HCT116 (cell line): ENCODE measurements at regions not wholly inside any gene's neighbourhood (a gene's known extent, or its start where the extent isn't known, plus 50 kb on each side); places are given as distances from the start of the nearest gene placed in this dataset.

Experiments
- ATAC-seq: fragments of 200-7000 bp; cut with Tn5 transposase; 2 replicates; pipeline ENCODE4 v1.9.1; 2020; ENCODE audit warnings: mild to moderate bottlenecking, moderate library complexity
- BruUV-seq: library from RNA; stranded (reverse); fragments of 400-500 nt; replicated peaks from 2 replicates; lab custom pipeline; 2021; lab: Mats Ljungman, UMichigan
- CTCF ChIA-PET: fragments of 300-600 bp; sonication (Branson Sonifier 250); formaldehyde crosslinking; loops from one replicate; lab custom pipeline; 2021; ENCODE audit warnings: antibody characterized with exemption; lab: Charles Lee
- POLR2A ChIA-PET: fragments of 300-600, 350-600 bp; sonication (Branson Sonifier 250); formaldehyde crosslinking; loops from one replicate; lab custom pipeline; 2021; ENCODE audit warnings: antibody characterized with exemption; lab: Charles Lee
- RAD21 ChIA-PET, 2 experiments: fragments of 300-600 bp; sonication (Branson Sonifier 250); formaldehyde crosslinking; loops; one replicate each; lab custom pipeline; 2023; ENCODE audit warnings: low total read pairs in 2 of 2; ENCODE audit not compliant: uncharacterized antibody in 2 of 2, unreplicated experiment in 2 of 2, low non-redundant PET in 1 of 2; lab: Charles Lee
- DNase-seq: peaks from one replicate; pipeline ENCODE4 v3.0.0-alpha.2; 2010; ENCODE audit warnings: low read depth, low spot score
- H2AFZ ChIP-seq: fragments of 200-600 bp; shearing (Covaris generic), sonication (generic); 2 replicates; pipeline ENCODE4 v1.6.1; 2017; ENCODE audit warnings: low read depth, mixed run types, mixed read lengths, antibody characterized with exemption, low read length; ENCODE audit not compliant: poor library complexity, severe bottlenecking
- H3K27ac ChIP-seq: 2 replicates; pipeline ENCODE4 v1.5.1; 2012; ENCODE audit warnings: low read depth, low read length
- H3K27me3 ChIP-seq: fragments of 200-600 bp; sonication (generic); 2 replicates; pipeline ENCODE4 v1.6.1; 2016; ENCODE audit warnings: mixed run types, low read length, mixed read lengths; ENCODE audit not compliant: insufficient read depth
- H3K36me3 ChIP-seq, 2 experiments: fragments of 200-500 bp in 1 of 2; fragments of 200-600 bp in 1 of 2; sonication (Bioruptor generic) in 1 of 2; sonication (generic) in 1 of 2; 2 replicates each; pipeline versions ENCODE4 v1.5.1 to v1.6.1; 2014 to 2016; ENCODE audit warnings: low read length in 2 of 2, inconsistent platforms in 1 of 2, mixed read lengths in 1 of 2, mixed run types in 1 of 2; ENCODE audit not compliant: insufficient read depth in 2 of 2, control insufficient read depth in 1 of 2
- H3K4me1 ChIP-seq, 2 experiments: fragments of 200-600 bp in 1 of 2; sonication (generic) in 1 of 2; 2 replicates each; pipeline versions ENCODE4 v1.5.1 to v1.6.1; 2012 to 2017; ENCODE audit warnings: low read length in 2 of 2, inconsistent platforms in 1 of 2, mild to moderate bottlenecking in 1 of 2, mixed read lengths in 1 of 2, mixed run types in 1 of 2, moderate library complexity in 1 of 2; ENCODE audit not compliant: insufficient read depth in 2 of 2, control insufficient read depth in 1 of 2
- H3K4me2 ChIP-seq: fragments of 200-600 bp; sonication (generic); 2 replicates; pipeline ENCODE4 v1.6.1; 2017; ENCODE audit warnings: mixed run types, low read length, mixed read lengths
- H3K4me3 ChIP-seq, 2 experiments: fragments of 200-600 bp in 1 of 2; sonication (generic) in 1 of 2; replicated peaks in 1 of 2; 2 replicates each; pipeline ENCODE4 v1.5.1; 2011 to 2016; ENCODE audit warnings: low read length in 2 of 2, control low read depth in 1 of 2, low read depth in 1 of 2, mild to moderate bottlenecking in 1 of 2, mixed read lengths in 1 of 2, mixed run types in 1 of 2
- H3K79me2 ChIP-seq: fragments of 200-600 bp; sonication (generic); 2 replicates; pipeline ENCODE4 v1.6.1; 2017; ENCODE audit warnings: mild to moderate bottlenecking, mixed run types, low read length, moderate library complexity, mixed read lengths; ENCODE audit not compliant: insufficient read depth
- H3K9ac ChIP-seq: fragments of 200-600 bp; sonication (generic); 2 replicates; pipeline ENCODE4 v1.6.1; 2016; ENCODE audit warnings: low read length, mixed read lengths
- H3K9me2 ChIP-seq: fragments of 200-600 bp; sonication (generic), shearing (Covaris generic); 2 replicates; pipeline ENCODE4 v1.6.1; 2017; ENCODE audit warnings: mixed run types, mild to moderate bottlenecking, moderate library complexity; ENCODE audit not compliant: insufficient read depth
- H3K9me3 ChIP-seq, 2 experiments: fragments of 200-500 bp in 1 of 2; fragments of 200-600 bp in 1 of 2; sonication (Bioruptor generic) in 1 of 2; sonication (generic) in 1 of 2; 2 replicates each; pipeline ENCODE4 v1.6.1; 2014 to 2017; ENCODE audit warnings: low read length in 2 of 2, mixed read lengths in 2 of 2, inconsistent platforms in 1 of 2, low read depth in 1 of 2, mild to moderate bottlenecking in 1 of 2, mixed run types in 1 of 2, moderate library complexity in 1 of 2; ENCODE audit not compliant: control insufficient read depth in 1 of 2, insufficient read depth in 1 of 2
- H4K20me1 ChIP-seq: fragments of 200-600 bp; sonication (generic), shearing (Covaris generic); 2 replicates; pipeline ENCODE4 v1.6.1; 2017; ENCODE audit warnings: mixed run types, mild to moderate bottlenecking, moderate library complexity; ENCODE audit not compliant: insufficient read depth
- CBX3 ChIP-seq: IDR thresholded peaks from 2 replicates; pipeline ENCODE4 v1.6.1; 2012; ENCODE audit warnings: low read depth
- CTCF ChIP-seq, 3 experiments: fragments of 200-600 bp in 1 of 3; sonication (generic) in 1 of 3; IDR thresholded peaks in 2 of 3; conservative IDR thresholded peaks in 1 of 3; 2 replicates each; pipeline ENCODE4 v1.5.1; 2012 to 2017; ENCODE audit warnings: low read depth in 2 of 3, low read length in 2 of 3, antibody characterized with exemption in 1 of 3, borderline replicate concordance in 1 of 3, control low read depth in 1 of 3, mild to moderate bottlenecking in 1 of 3, mixed read lengths in 1 of 3, mixed run types in 1 of 3, moderate library complexity in 1 of 3; ENCODE audit not compliant: insufficient read depth in 1 of 3
- EGR1 ChIP-seq: IDR thresholded peaks from 2 replicates; pipeline ENCODE4 v1.6.1; 2012; ENCODE audit warnings: low read depth
- ELF1 ChIP-seq: IDR thresholded peaks from 2 replicates; pipeline ENCODE4 v1.6.1; 2012; ENCODE audit warnings: low read depth, borderline replicate concordance
- EZH2phosphoT487 ChIP-seq: fragments of 200-600 bp; IDR thresholded peaks from 2 replicates; pipeline ENCODE4 v1.6.1; 2018; ENCODE audit warnings: antibody characterized with exemption, borderline replicate concordance
- JUND ChIP-seq: IDR thresholded peaks from 2 replicates; pipeline ENCODE4 v1.6.1; 2012
- POLR2A ChIP-seq: IDR thresholded peaks from 2 replicates; pipeline ENCODE4 v1.7.0; 2011; ENCODE audit warnings: borderline replicate concordance; ENCODE audit not compliant: insufficient read depth, insufficient read length; ENCODE audit errors: extremely low read depth
- POLR2AphosphoS5 ChIP-seq: IDR thresholded peaks from 2 replicates; pipeline ENCODE4 v1.6.1; 2011; ENCODE audit warnings: mild to moderate bottlenecking, low read depth, low read length, moderate library complexity
- SIN3A ChIP-seq: IDR thresholded peaks from 2 replicates; pipeline ENCODE4 v1.6.1; 2012; ENCODE audit warnings: low read depth
- SP1 ChIP-seq: IDR thresholded peaks from 2 replicates; pipeline ENCODE4 v1.6.1; 2012; ENCODE audit warnings: low read depth
- SRF ChIP-seq: IDR thresholded peaks from 2 replicates; pipeline ENCODE4 v1.6.1; 2012; ENCODE audit warnings: low read depth
- ZBTB33 ChIP-seq: IDR thresholded peaks from 2 replicates; pipeline ENCODE4 v1.6.1; 2011; ENCODE audit warnings: mild to moderate bottlenecking, low read length, moderate library complexity; ENCODE audit not compliant: insufficient replicate concordance; ENCODE audit errors: extremely low read depth
- ZNF274 ChIP-seq: fragments of 200-500 bp; sonication (Bioruptor generic); IDR thresholded peaks from 2 replicates; pipeline ENCODE4 v1.6.1; 2014; ENCODE audit warnings: mild to moderate bottlenecking, low read depth, low read length, inconsistent platforms
- intact Hi-C: fragments of 100-400 bp; cut with micrococcal nuclease; formaldehyde crosslinking; loops from 2 replicates; pipeline ENCODE4 v1.10.0; 2022
- TF ChIP-seq, protein P1 (sequence below): IDR thresholded peaks from 2 replicates; pipeline ENCODE4 v1.6.1; 2012

DNA sequence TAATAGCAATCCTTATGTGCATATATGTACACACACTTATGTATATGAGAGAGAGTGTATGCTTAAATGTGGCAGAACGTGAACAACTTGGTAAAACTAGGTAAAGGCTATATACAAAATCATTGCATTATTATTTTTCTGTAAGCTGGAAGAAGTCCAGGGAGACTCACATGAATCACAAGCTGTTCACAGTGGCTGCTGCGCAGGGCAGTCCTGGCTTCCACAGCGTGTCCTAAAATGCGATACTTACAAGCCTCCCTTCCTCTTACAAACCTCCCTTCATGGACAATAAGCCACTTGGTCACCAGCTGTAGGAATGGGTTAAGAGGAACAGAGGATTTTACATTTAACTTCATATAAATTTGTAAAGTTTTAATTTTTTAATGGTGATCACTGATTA, 114.9 kb upstream of the AGAP1 start:
- H3K4me1 ChIP-seq, result peaks cover 0 to 20% of the 10 kb centered on the region in 2 experiments; a peak in 2 of 4 replicates
- H3K36me3 ChIP-seq, result no peaks in the 10 kb centered on the region
- no peak overlapping the region for H3K9ac ChIP-seq
- H4K20me1 ChIP-seq, result no peaks in the 10 kb centered on the region
- H3K9me2 ChIP-seq, result no peaks in the 10 kb centered on the region
- H3K4me3 ChIP-seq, result no peak overlapping the region
- no peak overlapping the region for H3K27ac ChIP-seq
- no peak overlapping the region for H3K4me2 ChIP-seq
- no peak for DNase-seq
- ATAC-seq, result no peak
- CTCF ChIA-PET, result no interaction called here
- TF ChIP-seq SIN3A (no peak), EZH2phosphoT487 (no peak), SP1 (0 out of 2 replicates have a peak, but pooled peaks have one; percentile 1)
- POLR2A ChIA-PET, result no interaction called here
- H3K27me3 ChIP-seq, result no peaks in the 10 kb centered on the region
- no peak overlapping the region for H2AFZ ChIP-seq
- BruUV-seq, result no TSS peak
- no peaks in the 10 kb centered on the region for H3K9me3 ChIP-seq
- H3K79me2 ChIP-seq, result no peaks in the 10 kb centered on the region
- intact Hi-C loops, result no loop called here
- RAD21 ChIA-PET, result no interaction called here

DNA sequence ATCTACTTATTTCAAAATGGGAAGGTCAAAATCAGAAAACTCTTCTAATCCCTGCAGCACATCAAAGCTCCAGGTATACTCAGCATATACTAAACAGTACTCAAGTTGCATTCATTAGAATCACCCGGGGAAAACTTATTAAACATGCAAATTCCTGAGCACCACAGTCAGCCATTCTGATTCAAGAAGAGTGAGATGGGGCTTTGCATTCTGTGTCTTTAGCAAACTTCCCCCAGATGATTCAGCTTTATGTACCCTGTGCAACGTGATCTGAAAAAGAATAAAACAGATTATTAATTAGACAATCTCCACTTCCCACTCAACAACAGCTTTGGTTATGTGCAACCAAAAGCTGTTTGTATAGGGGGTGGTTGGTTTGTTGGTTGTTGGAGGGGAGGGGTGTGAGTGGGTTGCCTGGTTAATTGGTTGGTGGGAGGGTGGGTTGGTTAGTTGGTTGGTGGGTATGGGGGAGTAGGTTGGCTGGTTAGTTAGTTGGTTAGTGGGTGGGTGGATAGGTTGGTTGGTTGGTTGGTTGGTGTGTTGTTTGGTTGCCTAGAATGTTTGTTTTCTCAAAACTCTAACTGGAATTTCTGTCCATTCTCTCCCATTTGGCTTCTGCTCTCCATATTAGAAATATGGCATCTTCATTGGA, 112.5 kb upstream of the AGAP1 start:
- no peak for TF ChIP-seq POLR2A
- no peak for TF ChIP-seq SIN3A
- TF ChIP-seq, protein P1, sequence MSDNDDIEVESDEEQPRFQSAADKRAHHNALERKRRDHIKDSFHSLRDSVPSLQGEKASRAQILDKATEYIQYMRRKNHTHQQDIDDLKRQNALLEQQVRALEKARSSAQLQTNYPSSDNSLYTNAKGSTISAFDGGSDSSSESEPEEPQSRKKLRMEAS, result no peak
- no peak for TF ChIP-seq POLR2AphosphoS5
- no peak for TF ChIP-seq JUND
- no peak for TF ChIP-seq EGR1
- TF ChIP-seq CTCF (IDR thresholded peaks at IDR 0.05 in 2 of 3, conservative IDR thresholded peaks at IDR 0.05 in 1 of 3; ENCODE audit: borderline replicate concordance in 1 of 3, insufficient read depth in 1 of 3, low read depth in 2 of 3, low read length in 2 of 3), result no peak
- TF ChIP-seq ZBTB33, result no peak
- no peak for TF ChIP-seq SRF
- TF ChIP-seq ELF1, result no peak
- no peak for TF ChIP-seq ZNF274
- TF ChIP-seq CBX3, result no peak
- H2AFZ ChIP-seq, result no peak overlapping the region
- H4K20me1 ChIP-seq, result no peaks in the 10 kb centered on the region
- no peaks in the 10 kb centered on the region for H3K27me3 ChIP-seq
- no TSS peak for BruUV-seq
- CTCF ChIA-PET, result no interaction called here
- no peak overlapping the region for H3K4me2 ChIP-seq
- RAD21 ChIA-PET, result no interaction called here
- H3K9me3 ChIP-seq, result no peaks in the 10 kb centered on the region
- no peak overlapping the region for H3K4me3 ChIP-seq
- POLR2A ChIA-PET, result no interaction called here
- H3K36me3 ChIP-seq, result no peaks in the 10 kb centered on the region
- no peaks in the 10 kb centered on the region for H3K9me2 ChIP-seq
- H3K9ac ChIP-seq, result no peak overlapping the region
- H3K4me1 ChIP-seq, result peaks cover 0 to 20% of the 10 kb centered on the region in 2 experiments; a peak in 2 of 4 replicates
- H3K27ac ChIP-seq, result no peak overlapping the region
- intact Hi-C loops, result no loop called here
- H3K79me2 ChIP-seq, result no peaks in the 10 kb centered on the region
- DNase-seq, result no peak
- ATAC-seq, result no peak
